HEK293 (cell line): ENCODE measurements at regions not wholly inside any gene's neighbourhood (a gene's known extent, or its start where the extent isn't known, plus 50 kb on each side); places are given as distances from the start of the nearest gene placed in this dataset.

Source experiments
- BCL11A ChIP-seq: fragments of 450-650 bp; formaldehyde crosslinking; IDR thresholded peaks from 2 replicates; pipeline ENCODE4 v1.5.1; 2016; ENCODE audit warnings: low read depth, missing biosample characterization, missing genetic modification characterization
- HIC1 ChIP-seq: fragments of 450-650 bp; formaldehyde crosslinking; IDR thresholded peaks from 2 replicates; pipeline ENCODE4 v1.5.1; 2016; ENCODE audit warnings: missing biosample characterization, missing genetic modification characterization
- HOXD13 ChIP-seq: sonication (generic); formaldehyde crosslinking; IDR thresholded peaks from 2 replicates; pipeline ENCODE4 v1.8.0; 2022; ENCODE audit warnings: missing genetic modification reagents, borderline replicate concordance
- PATZ1 ChIP-seq: fragments of 450-650 bp; formaldehyde crosslinking; IDR thresholded peaks from 2 replicates; pipeline ENCODE4 v1.5.1; 2016; ENCODE audit warnings: missing biosample characterization, missing genetic modification characterization
- PRDM2 ChIP-seq: fragments of 450-650 bp; formaldehyde crosslinking; IDR thresholded peaks from 2 replicates; pipeline ENCODE4 v1.5.1; 2016; ENCODE audit warnings: missing biosample characterization, missing genetic modification characterization, borderline replicate concordance
- ZBTB1 ChIP-seq: fragments of 450-650 bp; formaldehyde crosslinking; IDR thresholded peaks from 2 replicates; pipeline ENCODE4 v1.5.1; 2016; ENCODE audit warnings: missing biosample characterization, missing genetic modification characterization
- ZBTB48 ChIP-seq: fragments of 450-650 bp; formaldehyde crosslinking; IDR thresholded peaks from 2 replicates; pipeline ENCODE4 v1.5.1; 2016; ENCODE audit warnings: missing biosample characterization, missing genetic modification characterization
- ZEB2 ChIP-seq: fragments of 450-650 bp; formaldehyde crosslinking; IDR thresholded peaks from 2 replicates; pipeline ENCODE4 v1.5.1; 2016; ENCODE audit warnings: missing biosample characterization, missing genetic modification characterization
- ZFP69B ChIP-seq: fragments of 450-650 bp; formaldehyde crosslinking; IDR thresholded peaks from 2 replicates; pipeline ENCODE4 v1.5.1; 2016; ENCODE audit warnings: missing biosample characterization, missing genetic modification characterization
- ZNF19 ChIP-seq: fragments of 450-650 bp; formaldehyde crosslinking; IDR thresholded peaks from 2 replicates; pipeline ENCODE4; 2016; ENCODE audit warnings: missing biosample characterization, missing genetic modification characterization, low read depth
- ZNF2 ChIP-seq: fragments of 450-650 bp; formaldehyde crosslinking; IDR thresholded peaks from 2 replicates; pipeline ENCODE4 v1.5.1; 2016; ENCODE audit warnings: missing biosample characterization, missing genetic modification characterization
- ZNF211 ChIP-seq: fragments of 450-650 bp; formaldehyde crosslinking; IDR thresholded peaks from 2 replicates; pipeline ENCODE4 v1.5.1; 2016; ENCODE audit warnings: low read depth, missing biosample characterization, missing genetic modification characterization
- ZNF214 ChIP-seq: fragments of 450-650 bp; formaldehyde crosslinking; IDR thresholded peaks from 2 replicates; pipeline ENCODE4 v1.5.1; 2017; ENCODE audit warnings: missing biosample characterization, mild to moderate bottlenecking, missing genetic modification characterization, borderline replicate concordance
- ZNF274 ChIP-seq, 2 experiments: fragments of 200-500 bp in 1 of 2; fragments of 450-650 bp in 1 of 2; sonication (Bioruptor generic) in 1 of 2; formaldehyde crosslinking in 1 of 2; IDR thresholded peaks; 2 replicates each; pipeline versions ENCODE4 v1.5.1 to v1.6.1; 2014 to 2016; ENCODE audit warnings: borderline replicate concordance in 1 of 2, inconsistent platforms in 1 of 2, low read length in 1 of 2, missing biosample characterization in 1 of 2, missing genetic modification characterization in 1 of 2
- ZNF350 ChIP-seq: fragments of 450-650 bp; formaldehyde crosslinking; IDR thresholded peaks from 2 replicates; pipeline ENCODE4 v1.5.0; 2017; ENCODE audit warnings: missing biosample characterization, mild to moderate bottlenecking, missing genetic modification characterization
- ZNF514 ChIP-seq: fragments of 450-650 bp; formaldehyde crosslinking; IDR thresholded peaks from 2 replicates; pipeline ENCODE4 v1.5.1; 2016; ENCODE audit warnings: missing biosample characterization, missing genetic modification characterization
- ZNF664 ChIP-seq: fragments of 450-650 bp; formaldehyde crosslinking; IDR thresholded peaks from 2 replicates; pipeline ENCODE4 v1.5.1; 2016; ENCODE audit warnings: missing biosample characterization, missing genetic modification characterization
- ZNF670 ChIP-seq: fragments of 450-650 bp; formaldehyde crosslinking; IDR thresholded peaks from 2 replicates; pipeline ENCODE4 v1.5.1; 2016; ENCODE audit warnings: missing biosample characterization, missing genetic modification characterization, low read depth
- ZNF704 ChIP-seq: fragments of 450-650 bp; formaldehyde crosslinking; IDR thresholded peaks from 2 replicates; pipeline ENCODE4 v1.5.1; 2016; ENCODE audit warnings: missing biosample characterization, missing genetic modification characterization
- ZNF707 ChIP-seq: fragments of 450-650 bp; formaldehyde crosslinking; IDR thresholded peaks from 2 replicates; pipeline ENCODE4 v1.5.1; 2016; ENCODE audit warnings: missing biosample characterization, missing genetic modification characterization
- ZXDB ChIP-seq: fragments of 450-650 bp; formaldehyde crosslinking; IDR thresholded peaks from 2 replicates; pipeline ENCODE4 v1.5.1; 2016; ENCODE audit warnings: missing biosample characterization, missing genetic modification characterization
- TF ChIP-seq, protein P1 (sequence below): fragments of 450-650 bp; formaldehyde crosslinking; IDR thresholded peaks from 2 replicates; pipeline ENCODE4 v1.5.1; 2016; ENCODE audit warnings: missing biosample characterization, missing genetic modification characterization
- TF ChIP-seq, protein P2 (sequence below): fragments of 450-650 bp; formaldehyde crosslinking; IDR thresholded peaks from 2 replicates; pipeline ENCODE4; 2016; ENCODE audit warnings: missing biosample characterization, missing genetic modification characterization
- TF ChIP-seq, protein P3 (sequence below): fragments of 450-650 bp; formaldehyde crosslinking; IDR thresholded peaks from 2 replicates; pipeline ENCODE4 v1.5.1; 2017; ENCODE audit warnings: missing biosample characterization, missing genetic modification characterization

- TF ChIP-seq ZNF707 (tag by site-specific recombination) (no peak), PATZ1 (tag by site-specific recombination) (no peak), ZNF670 (no peak), ZFP69B (0 out of 2 replicates have a peak, but pooled peaks have one; percentile 17), ZNF214 (no peak), ZNF2 (tag by site-specific recombination) (no peak), ZBTB48 (tag by site-specific recombination) (no peak; the same call in 1 of the 2 replicates), BCL11A (tag by site-specific recombination) (no peak), HIC1 (tag by site-specific recombination) (no peak), ZNF19 (no peak), PRDM2 (tag by site-specific recombination) (no peak), HOXD13 (CRISPR knock-in tag) (no peak), ZNF274 (IDR thresholded peaks at IDR 0.05; ENCODE audit: low read length) (no peak), ZNF274 (tag by site-specific recombination; IDR thresholded peaks at IDR 0.05; ENCODE audit: borderline replicate concordance) (no peak), ZNF211 (tag by site-specific recombination) (no peak), ZNF350 (tag by site-specific recombination) (no peak), ZXDB (tag by site-specific recombination) (peak; percentile 44; the same call in 1 of the 2 replicates), ZNF704 (tag by site-specific recombination) (no peak), ZBTB1 (tag by site-specific recombination) (no peak), ZNF514 (tag by site-specific recombination) (no peak), ZEB2 (peak; percentile 45; the same call in 1 of the 2 replicates), ZNF664 (no peak)
- TF ChIP-seq, protein P1, sequence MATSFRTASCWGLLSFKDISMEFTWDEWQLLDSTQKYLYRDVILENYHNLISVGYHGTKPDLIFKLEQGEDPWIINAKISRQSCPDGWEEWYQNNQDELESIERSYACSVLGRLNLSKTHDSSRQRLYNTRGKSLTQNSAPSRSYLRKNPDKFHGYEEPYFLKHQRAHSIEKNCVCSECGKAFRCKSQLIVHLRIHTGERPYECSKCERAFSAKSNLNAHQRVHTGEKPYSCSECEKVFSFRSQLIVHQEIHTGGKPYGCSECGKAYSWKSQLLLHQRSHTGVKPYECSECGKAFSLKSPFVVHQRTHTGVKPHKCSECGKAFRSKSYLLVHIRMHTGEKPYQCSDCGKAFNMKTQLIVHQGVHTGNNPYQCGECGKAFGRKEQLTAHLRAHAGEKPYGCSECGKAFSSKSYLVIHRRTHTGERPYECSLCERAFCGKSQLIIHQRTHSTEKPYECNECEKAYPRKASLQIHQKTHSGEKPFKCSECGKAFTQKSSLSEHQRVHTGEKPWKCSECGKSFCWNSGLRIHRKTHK (tag by site-specific recombination) = no peak
- TF ChIP-seq, protein P2, sequence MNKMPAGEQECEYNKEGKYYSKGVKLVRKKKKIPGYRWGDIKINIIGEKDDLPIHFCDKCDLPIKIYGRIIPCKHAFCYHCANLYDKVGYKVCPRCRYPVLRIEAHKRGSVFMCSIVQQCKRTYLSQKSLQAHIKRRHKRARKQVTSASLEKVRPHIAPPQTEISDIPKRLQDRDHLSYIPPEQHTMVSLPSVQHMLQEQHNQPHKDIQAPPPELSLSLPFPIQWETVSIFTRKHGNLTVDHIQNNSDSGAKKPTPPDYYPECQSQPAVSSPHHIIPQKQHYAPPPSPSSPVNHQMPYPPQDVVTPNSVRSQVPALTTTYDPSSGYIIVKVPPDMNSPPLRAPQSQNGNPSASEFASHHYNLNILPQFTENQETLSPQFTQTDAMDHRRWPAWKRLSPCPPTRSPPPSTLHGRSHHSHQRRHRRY = no peak
- TF ChIP-seq, protein P3, sequence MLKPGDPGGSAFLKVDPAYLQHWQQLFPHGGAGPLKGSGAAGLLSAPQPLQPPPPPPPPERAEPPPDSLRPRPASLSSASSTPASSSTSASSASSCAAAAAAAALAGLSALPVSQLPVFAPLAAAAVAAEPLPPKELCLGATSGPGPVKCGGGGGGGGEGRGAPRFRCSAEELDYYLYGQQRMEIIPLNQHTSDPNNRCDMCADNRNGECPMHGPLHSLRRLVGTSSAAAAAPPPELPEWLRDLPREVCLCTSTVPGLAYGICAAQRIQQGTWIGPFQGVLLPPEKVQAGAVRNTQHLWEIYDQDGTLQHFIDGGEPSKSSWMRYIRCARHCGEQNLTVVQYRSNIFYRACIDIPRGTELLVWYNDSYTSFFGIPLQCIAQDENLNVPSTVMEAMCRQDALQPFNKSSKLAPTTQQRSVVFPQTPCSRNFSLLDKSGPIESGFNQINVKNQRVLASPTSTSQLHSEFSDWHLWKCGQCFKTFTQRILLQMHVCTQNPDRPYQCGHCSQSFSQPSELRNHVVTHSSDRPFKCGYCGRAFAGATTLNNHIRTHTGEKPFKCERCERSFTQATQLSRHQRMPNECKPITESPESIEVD = peak; percentile 60
Observed at GRCh38 chr1:232283864-232284263, 346.1 kb downstream of the SIPA1L2 start (continued).
